ENCODE measurements at regions not wholly inside any gene's neighbourhood (a gene's known extent, or its start where the extent isn't known, plus 50 kb on each side); places are given as distances from the start of the nearest gene placed in this dataset.

DNA sequence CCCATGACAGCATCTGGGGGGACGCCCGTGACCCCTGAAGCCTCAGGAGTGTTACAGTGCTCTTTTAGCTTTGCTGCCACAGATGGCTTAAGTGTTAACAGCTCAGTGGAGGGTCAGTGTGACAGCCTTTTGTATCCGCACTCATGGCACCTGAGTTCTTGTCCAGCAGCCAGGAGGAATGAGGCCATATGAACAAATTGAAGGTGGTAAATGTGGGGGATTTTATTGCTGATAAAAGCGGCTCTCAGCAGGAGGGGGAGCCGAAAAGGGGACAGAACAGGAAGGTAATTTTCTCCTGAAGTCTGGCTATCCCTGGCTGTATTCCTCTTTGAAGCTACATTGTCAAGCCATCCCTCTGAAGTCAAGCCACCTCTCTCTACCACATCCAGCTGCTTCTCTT is 441.0 kb downstream of the RAPGEF2 start (continued):
- TF ChIP-seq, protein P1, sequence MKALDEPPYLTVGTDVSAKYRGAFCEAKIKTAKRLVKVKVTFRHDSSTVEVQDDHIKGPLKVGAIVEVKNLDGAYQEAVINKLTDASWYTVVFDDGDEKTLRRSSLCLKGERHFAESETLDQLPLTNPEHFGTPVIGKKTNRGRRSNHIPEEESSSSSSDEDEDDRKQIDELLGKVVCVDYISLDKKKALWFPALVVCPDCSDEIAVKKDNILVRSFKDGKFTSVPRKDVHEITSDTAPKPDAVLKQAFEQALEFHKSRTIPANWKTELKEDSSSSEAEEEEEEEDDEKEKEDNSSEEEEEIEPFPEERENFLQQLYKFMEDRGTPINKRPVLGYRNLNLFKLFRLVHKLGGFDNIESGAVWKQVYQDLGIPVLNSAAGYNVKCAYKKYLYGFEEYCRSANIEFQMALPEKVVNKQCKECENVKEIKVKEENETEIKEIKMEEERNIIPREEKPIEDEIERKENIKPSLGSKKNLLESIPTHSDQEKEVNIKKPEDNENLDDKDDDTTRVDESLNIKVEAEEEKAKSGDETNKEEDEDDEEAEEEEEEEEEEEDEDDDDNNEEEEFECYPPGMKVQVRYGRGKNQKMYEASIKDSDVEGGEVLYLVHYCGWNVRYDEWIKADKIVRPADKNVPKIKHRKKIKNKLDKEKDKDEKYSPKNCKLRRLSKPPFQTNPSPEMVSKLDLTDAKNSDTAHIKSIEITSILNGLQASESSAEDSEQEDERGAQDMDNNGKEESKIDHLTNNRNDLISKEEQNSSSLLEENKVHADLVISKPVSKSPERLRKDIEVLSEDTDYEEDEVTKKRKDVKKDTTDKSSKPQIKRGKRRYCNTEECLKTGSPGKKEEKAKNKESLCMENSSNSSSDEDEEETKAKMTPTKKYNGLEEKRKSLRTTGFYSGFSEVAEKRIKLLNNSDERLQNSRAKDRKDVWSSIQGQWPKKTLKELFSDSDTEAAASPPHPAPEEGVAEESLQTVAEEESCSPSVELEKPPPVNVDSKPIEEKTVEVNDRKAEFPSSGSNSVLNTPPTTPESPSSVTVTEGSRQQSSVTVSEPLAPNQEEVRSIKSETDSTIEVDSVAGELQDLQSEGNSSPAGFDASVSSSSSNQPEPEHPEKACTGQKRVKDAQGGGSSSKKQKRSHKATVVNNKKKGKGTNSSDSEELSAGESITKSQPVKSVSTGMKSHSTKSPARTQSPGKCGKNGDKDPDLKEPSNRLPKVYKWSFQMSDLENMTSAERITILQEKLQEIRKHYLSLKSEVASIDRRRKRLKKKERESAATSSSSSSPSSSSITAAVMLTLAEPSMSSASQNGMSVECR (CRISPR knock-in tag; IDR thresholded peaks at IDR 0.05; ENCODE audit: borderline replicate concordance), result no peak
- no peak for TF ChIP-seq ATF6 (CRISPR knock-in tag; IDR thresholded peaks at IDR 0.05)
- TF ChIP-seq ZNF281 (CRISPR knock-in tag; IDR thresholded peaks at IDR 0.05), result no peak
- no peak for TF ChIP-seq GABPB1 (CRISPR knock-in tag; IDR thresholded peaks at IDR 0.05)
- TF ChIP-seq E2F5 (CRISPR knock-in tag; IDR thresholded peaks at IDR 0.05), result no peak
- TF ChIP-seq RELA (CRISPR knock-in tag; IDR thresholded peaks at IDR 0.05; ENCODE audit: borderline replicate concordance), result no peak
- no peak for TF ChIP-seq ZNF219 (CRISPR knock-in tag; IDR thresholded peaks at IDR 0.05; ENCODE audit: borderline replicate concordance)
- TF ChIP-seq JAZF1 (CRISPR knock-in tag; IDR thresholded peaks at IDR 0.05), result no peak
- TF ChIP-seq TCF7 (CRISPR knock-in tag; IDR thresholded peaks at IDR 0.05; ENCODE audit: low read depth), result no peak

DNA sequence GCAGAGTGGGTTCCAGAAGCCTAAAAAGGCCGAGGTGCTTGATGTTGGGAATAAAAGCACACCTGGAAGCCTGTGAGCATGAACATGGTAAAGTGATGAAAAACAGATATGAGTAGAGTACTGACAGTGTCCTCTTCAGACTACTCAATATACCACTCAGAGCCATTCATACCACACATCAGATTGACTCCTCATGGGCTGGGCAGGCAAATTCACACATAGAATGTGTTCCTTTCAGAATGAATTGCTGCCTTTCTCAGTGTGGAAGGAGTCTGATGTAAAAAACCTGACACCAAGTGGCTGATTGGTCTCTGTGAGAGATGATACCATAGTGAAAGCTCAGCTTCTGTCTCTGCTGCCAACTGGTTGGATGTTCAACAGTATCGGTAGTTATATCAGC is 442.7 kb downstream of the RAPGEF2 start:
- Mint-ChIP-seq H3K4me3 (no peak overlapping the region), H3K9me3 (peaks cover 12% of the 10 kb centered on the region), H3K4me1 (peaks cover 26% of the 10 kb centered on the region), H3K27ac (no peak overlapping the region), H3K27me3 (ENCODE audit: low read depth) (no peaks in the 10 kb centered on the region), H3K36me3 (no peaks in the 10 kb centered on the region)
- ATAC-seq (no peak), DNase-seq (ENCODE audit: low spot score) (no peak)
- POLR2A ChIA-PET, result no interaction called here
- CTCF ChIA-PET, result no interaction called here
- TF ChIP-seq ATF1 (CRISPR knock-in tag; IDR thresholded peaks at IDR 0.05) (no peak), SMAD3 (CRISPR knock-in tag; IDR thresholded peaks at IDR 0.05; ENCODE audit: borderline replicate concordance) (no peak), ZNF425 (CRISPR knock-in tag; conservative IDR thresholded peaks at IDR 0.05) (no peak), TP53 (CRISPR knock-in tag; IDR thresholded peaks at IDR 0.05) (no peak), NR2C2 (CRISPR knock-in tag; IDR thresholded peaks at IDR 0.05) (no peak), STAT6 (CRISPR knock-in tag; conservative IDR thresholded peaks at IDR 0.05; ENCODE audit: low read depth) (no peak), USF1 (CRISPR knock-in tag; IDR thresholded peaks at IDR 0.05) (no peak), HMGXB4 (CRISPR knock-in tag; IDR thresholded peaks at IDR 0.05) (no peak)

Data from WTC11 (cell line).